ENCODE measurements at regions not wholly inside any gene's neighbourhood (a gene's known extent, or its start where the extent isn't known, plus 50 kb on each side); places are given as distances from the start of the nearest gene placed in this dataset.

DNA sequence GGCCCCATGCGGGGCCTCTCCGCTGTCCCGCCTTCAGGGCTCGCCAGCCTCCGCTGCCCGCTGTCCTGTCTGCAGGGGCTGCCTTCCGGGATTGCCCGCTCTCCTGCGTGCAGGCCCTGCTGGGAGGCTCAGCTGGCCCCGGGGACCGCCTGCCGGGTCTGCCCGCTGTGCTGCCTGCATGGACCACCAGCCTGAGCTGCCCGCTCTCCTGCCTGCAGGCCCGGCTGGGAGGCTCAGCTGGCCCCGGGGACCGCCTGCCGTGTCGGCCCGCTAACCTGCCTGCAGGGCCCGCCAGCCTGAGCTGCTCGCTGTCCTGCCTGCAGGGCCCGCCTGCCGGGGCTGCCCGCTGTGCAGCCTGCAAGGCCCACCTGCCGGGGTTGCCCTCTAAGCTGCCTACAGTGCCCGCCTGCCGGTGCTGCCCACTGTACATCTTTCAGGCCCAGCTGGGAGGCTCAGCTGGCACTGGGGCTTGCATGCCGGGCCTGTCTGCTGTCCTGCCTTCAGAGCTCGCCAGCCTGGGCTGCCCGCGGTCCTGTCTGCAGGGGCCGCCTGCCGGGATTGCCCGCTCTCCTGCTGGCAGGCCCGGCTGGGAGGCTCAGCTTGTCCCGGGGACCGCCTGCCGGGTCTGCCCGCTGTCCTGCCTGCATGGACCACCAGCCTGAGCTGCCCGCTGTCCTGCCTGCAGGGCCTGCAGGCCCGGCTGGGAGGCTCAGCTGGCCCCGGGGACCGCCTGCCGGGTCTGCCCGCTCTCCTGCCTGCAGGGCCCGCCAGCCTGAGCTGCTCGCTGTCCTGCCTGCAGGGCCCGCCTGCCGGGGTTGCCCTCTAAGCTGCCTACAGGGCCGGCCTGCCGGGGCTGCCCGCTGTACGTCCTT, 165.1 kb downstream of the GLRX3 start:
- TF ChIP-seq POLR2A (IDR thresholded peaks at IDR 0.05): no peak
- TF ChIP-seq, protein P1, sequence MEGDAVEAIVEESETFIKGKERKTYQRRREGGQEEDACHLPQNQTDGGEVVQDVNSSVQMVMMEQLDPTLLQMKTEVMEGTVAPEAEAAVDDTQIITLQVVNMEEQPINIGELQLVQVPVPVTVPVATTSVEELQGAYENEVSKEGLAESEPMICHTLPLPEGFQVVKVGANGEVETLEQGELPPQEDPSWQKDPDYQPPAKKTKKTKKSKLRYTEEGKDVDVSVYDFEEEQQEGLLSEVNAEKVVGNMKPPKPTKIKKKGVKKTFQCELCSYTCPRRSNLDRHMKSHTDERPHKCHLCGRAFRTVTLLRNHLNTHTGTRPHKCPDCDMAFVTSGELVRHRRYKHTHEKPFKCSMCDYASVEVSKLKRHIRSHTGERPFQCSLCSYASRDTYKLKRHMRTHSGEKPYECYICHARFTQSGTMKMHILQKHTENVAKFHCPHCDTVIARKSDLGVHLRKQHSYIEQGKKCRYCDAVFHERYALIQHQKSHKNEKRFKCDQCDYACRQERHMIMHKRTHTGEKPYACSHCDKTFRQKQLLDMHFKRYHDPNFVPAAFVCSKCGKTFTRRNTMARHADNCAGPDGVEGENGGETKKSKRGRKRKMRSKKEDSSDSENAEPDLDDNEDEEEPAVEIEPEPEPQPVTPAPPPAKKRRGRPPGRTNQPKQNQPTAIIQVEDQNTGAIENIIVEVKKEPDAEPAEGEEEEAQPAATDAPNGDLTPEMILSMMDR (IDR thresholded peaks at IDR 0.05): no peak
- DNase-seq: peak in 3 of 5 donors; percentile 26 to 89 (median 43)
- peak overlapping the region; percentile 7 to 79 (median 46) for H3K4me3 ChIP-seq
- peak in 3 of 4 donors; percentile 31 to 93 (median 56) for ATAC-seq
- peaks cover 0 to 60% (median 32%) of the 10 kb centered on the region in 12 donors for H3K9me3 ChIP-seq
- WGBS, 4 donors: 21 to 92% (median 56%) methylated on average over 8 to 54 of the region's 54 CpGs
- peak overlapping the region in 9 of 12 donors; percentile 27 to 89 (median 75) for H3K27ac ChIP-seq
- H3K36me3 ChIP-seq: no peaks in the 10 kb centered on the region
- peaks cover 0 to 10% (median 0%) of the 10 kb centered on the region in 12 donors for H3K4me1 ChIP-seq
- intact Hi-C loops (cut with DNase I): no loop called here
- H3K27me3 ChIP-seq: no peaks in the 10 kb centered on the region

DNA sequence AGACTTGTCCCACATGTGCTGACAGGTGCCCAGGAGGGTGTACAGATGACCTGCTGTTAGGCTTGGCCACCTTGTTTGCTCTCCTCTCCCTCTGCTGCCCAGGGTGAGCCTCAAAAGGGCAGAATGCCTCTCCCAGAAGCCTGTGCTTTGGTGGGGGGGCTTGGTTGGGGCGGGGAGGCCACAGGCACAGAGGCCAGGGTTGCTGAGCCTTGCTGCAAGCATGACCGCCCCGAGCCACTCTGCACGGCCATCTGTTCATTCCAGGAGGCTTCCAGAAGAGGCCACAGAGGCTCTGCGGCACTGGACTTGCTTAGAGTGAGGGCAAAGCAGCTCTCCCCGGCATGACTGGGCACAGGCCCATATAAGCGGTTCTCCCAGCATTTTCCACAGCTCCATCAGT, 190.8 kb downstream of the GLRX3 start:
- no peaks in the 10 kb centered on the region for H3K27me3 ChIP-seq
- no peaks in the 10 kb centered on the region for H3K4me1 ChIP-seq
- H3K4me3 ChIP-seq: no peak overlapping the region
- H3K9me3 ChIP-seq: peaks cover 0 to 6% (median 0%) of the 10 kb centered on the region in 12 donors
- no peaks in the 10 kb centered on the region for H3K36me3 ChIP-seq
- intact Hi-C loops (cut with DNase I): no loop called here
- WGBS, 4 donors: 50 to 81% (median 74%) methylated on average over 2 to 7 of the region's 7 CpGs
- no peak overlapping the region for H3K27ac ChIP-seq
- DNase-seq: no peak
- TF ChIP-seq POLR2A (IDR thresholded peaks at IDR 0.05): no peak
- TF ChIP-seq, protein P1 (IDR thresholded peaks at IDR 0.05): no peak
- no peak for ATAC-seq

DNA sequence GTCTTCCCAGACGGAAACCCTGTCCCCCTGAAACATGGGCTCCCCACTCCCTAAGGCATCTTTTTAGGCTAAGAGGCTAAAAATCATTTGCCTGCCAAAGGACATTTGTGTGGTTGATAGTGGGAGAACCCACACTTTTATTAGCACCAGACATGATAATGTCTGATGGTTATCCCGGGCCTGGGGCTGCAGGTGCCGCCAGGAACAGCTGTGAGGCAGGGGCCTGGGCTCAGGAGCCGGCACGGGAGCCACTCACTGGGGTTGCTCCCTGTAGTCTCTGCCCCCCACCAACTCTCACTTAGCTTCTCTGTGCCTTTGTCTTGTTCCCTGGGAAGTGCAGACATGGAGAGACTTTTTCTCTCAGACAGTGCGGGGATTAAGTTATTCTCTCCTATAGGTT, 193.6 kb downstream of the GLRX3 start:
- ATAC-seq: no peak
- peaks cover 0 to 6% (median 0%) of the 10 kb centered on the region in 12 donors for H3K9me3 ChIP-seq
- intact Hi-C loops (cut with DNase I): no loop called here
- no peak overlapping the region for H3K27ac ChIP-seq
- no peaks in the 10 kb centered on the region for H3K4me1 ChIP-seq
- no peaks in the 10 kb centered on the region for H3K36me3 ChIP-seq
- no peaks in the 10 kb centered on the region for H3K27me3 ChIP-seq
- no peak overlapping the region for H3K4me3 ChIP-seq
- no peak for TF ChIP-seq POLR2A (IDR thresholded peaks at IDR 0.05)
- TF ChIP-seq, protein P1 (IDR thresholded peaks at IDR 0.05): no peak
- 74 to 81% (median 77%) methylated on average over 6 of the region's 6 CpGs for WGBS, 4 donors
- DNase-seq: no peak

DNA sequence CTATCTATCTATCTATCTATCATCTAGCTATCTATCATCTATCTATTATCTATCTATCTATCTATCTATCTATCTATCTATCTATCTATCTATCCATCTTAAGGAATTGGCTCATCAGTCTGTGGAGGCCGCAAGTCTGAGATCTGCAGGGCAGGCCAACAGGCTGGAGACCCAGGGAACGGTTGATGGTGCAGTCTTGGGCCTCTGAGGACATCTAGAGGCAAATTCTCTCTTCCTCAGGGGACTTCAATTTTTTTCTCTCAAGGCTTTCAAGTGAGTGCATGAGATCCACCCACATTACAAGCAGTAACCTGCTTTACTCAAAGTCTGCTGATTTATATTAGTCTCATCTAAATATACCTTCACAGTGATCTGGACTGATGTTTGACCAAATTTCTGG, 197.0 kb downstream of the GLRX3 start:
- H3K9me3 ChIP-seq: no peaks in the 10 kb centered on the region
- H3K27me3 ChIP-seq: peaks cover 0 to 5% (median 0%) of the 10 kb centered on the region in 9 donors
- intact Hi-C loops (cut with DNase I): no loop called here
- H3K27ac ChIP-seq: no peak overlapping the region
- no peak for TF ChIP-seq POLR2A (IDR thresholded peaks at IDR 0.05)
- TF ChIP-seq, protein P1 (IDR thresholded peaks at IDR 0.05): no peak
- WGBS, 4 donors: 14 to 24% (median 17%) methylated on average over 2 of the region's 2 CpGs
- H3K4me3 ChIP-seq: no peak overlapping the region
- DNase-seq: no peak
- no peak for ATAC-seq
- H3K4me1 ChIP-seq: no peaks in the 10 kb centered on the region
- H3K36me3 ChIP-seq: no peaks in the 10 kb centered on the region
